AG04450 (cell line): ENCODE measurements at regions not wholly inside any gene's neighbourhood (a gene's known extent, or its start where the extent isn't known, plus 50 kb on each side); places are given as distances from the start of the nearest gene placed in this dataset.
A peak's percentile ranks its signal among the peaks of the same experiment; 100 is the strongest.
"Not testable (repeated sequence)": the region's sequence is repeated elsewhere in the genome, so short reads cannot be mapped to it uniquely, and the experiment has no call there.

ENCODE experiments used
- CTCF ChIA-PET: fragments of 300-600, 350-600 bp; formaldehyde crosslinking; extraction: SDS; loops from one replicate; lab custom pipeline; 2022; ENCODE audit warnings: antibody characterized with exemption, inconsistent platforms; lab: Charles Lee
- POLR2A ChIA-PET: fragments of 350-600 bp; formaldehyde crosslinking; extraction: SDS; loops from one replicate; lab custom pipeline; 2021; ENCODE audit warnings: antibody characterized with exemption, inconsistent platforms; lab: Yijun Ruan, JAX
- DNase-seq: peaks from one replicate; pipeline ENCODE4 v3.0.0-alpha.2; 2011; ENCODE audit warnings: low read depth, low spot score
- H3K27ac ChIP-seq: one replicate; pipeline ENCODE4 v1.5.1; 2012; ENCODE audit warnings: low read depth, low read length, control low read depth
- H3K27me3 ChIP-seq: one replicate; pipeline ENCODE4 v1.6.0; 2012; ENCODE audit warnings: low read length; ENCODE audit not compliant: control insufficient read depth, insufficient read depth
- H3K4me3 ChIP-seq: 2 replicates; pipeline ENCODE4 v1.5.1; 2011; ENCODE audit warnings: mild to moderate bottlenecking, low read depth, low read length, control low read depth
- H3K9me3 ChIP-seq: 2 replicates; pipeline ENCODE4 v1.5.1; 2012; ENCODE audit warnings: low read length; ENCODE audit not compliant: control insufficient read depth, insufficient read depth
- TF ChIP-seq, protein P1 (sequence below): IDR thresholded peaks from 2 replicates; pipeline ENCODE4 v1.5.1; 2011; ENCODE audit warnings: low read depth, low read length, control low read depth, inconsistent platforms

DNA sequence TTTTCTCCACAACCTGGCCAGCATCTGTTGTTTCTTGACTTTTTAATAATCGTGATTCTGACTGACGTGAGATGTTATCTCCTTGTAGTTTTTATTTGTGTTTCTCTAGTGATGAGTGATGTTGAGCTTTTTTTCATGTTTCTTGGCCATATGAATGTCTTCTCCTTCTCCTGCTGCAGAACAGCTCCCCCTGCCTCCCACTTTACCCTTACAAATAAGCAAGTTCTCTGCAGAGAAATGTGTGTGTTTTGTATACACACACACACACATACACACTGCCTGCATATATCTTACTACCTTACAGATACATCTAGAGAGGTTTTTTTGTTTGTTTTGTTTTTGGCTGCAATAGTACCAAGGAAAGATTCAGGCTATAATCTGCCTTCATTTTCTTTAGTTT, 88.7 kb upstream of the PHF24 start:
- TF ChIP-seq, protein P1, sequence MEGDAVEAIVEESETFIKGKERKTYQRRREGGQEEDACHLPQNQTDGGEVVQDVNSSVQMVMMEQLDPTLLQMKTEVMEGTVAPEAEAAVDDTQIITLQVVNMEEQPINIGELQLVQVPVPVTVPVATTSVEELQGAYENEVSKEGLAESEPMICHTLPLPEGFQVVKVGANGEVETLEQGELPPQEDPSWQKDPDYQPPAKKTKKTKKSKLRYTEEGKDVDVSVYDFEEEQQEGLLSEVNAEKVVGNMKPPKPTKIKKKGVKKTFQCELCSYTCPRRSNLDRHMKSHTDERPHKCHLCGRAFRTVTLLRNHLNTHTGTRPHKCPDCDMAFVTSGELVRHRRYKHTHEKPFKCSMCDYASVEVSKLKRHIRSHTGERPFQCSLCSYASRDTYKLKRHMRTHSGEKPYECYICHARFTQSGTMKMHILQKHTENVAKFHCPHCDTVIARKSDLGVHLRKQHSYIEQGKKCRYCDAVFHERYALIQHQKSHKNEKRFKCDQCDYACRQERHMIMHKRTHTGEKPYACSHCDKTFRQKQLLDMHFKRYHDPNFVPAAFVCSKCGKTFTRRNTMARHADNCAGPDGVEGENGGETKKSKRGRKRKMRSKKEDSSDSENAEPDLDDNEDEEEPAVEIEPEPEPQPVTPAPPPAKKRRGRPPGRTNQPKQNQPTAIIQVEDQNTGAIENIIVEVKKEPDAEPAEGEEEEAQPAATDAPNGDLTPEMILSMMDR: peak; percentile 44
- Histone ChIP-seq H3K27ac (no peak overlapping the region), H3K4me3 (no peak overlapping the region), H3K27me3 (peaks cover 2% of the 10 kb centered on the region), H3K9me3 (no peaks in the 10 kb centered on the region)
- DNase-seq: no peak
- CTCF ChIA-PET: no interaction called here
- POLR2A ChIA-PET: interaction anchor here (0.5 kb wide), 1 partner anchor 173 kb away, joined by 7 read pairs; no protein-coding TSS in a partner anchor

- DNase-seq: no peak
- TF ChIP-seq, protein P1: no peak
- Histone ChIP-seq H3K27ac (no peak overlapping the region), H3K27me3 (peaks cover 2% of the 10 kb centered on the region), H3K4me3 (no peak overlapping the region), H3K9me3 (no peaks in the 10 kb centered on the region)
- POLR2A ChIA-PET: no interaction called here
- CTCF ChIA-PET: interaction anchor here (1.2 kb wide), 1 partner anchor 107 kb away, joined by 3 read pairs; no protein-coding TSS in a partner anchor
Measured at GRCh38 chr9:34866614-34867013, 91.5 kb upstream of the PHF24 start.

DNA sequence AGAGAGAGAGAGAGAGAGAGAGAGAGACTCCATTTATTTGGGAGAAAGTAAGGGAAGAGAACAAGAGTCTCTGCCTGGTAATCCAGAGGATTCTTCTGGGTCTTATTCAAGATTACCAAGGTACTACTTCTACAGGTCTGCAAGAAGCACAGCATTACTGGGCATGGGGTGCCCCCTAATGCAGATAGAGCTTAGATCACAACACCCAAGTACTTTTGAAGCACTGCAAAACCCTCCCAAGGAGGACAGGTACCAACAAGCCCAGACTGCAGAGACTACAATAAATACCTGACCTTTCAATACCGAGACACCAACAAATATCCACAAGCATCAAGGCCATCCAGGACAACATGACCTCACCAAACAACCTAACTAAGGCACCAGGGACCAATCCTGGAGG, 94.7 kb upstream of the PHF24 start:
- CTCF ChIA-PET: no interaction called here
- TF ChIP-seq, protein P1: no peak
- H3K9me3 ChIP-seq: peaks cover 1% of the 10 kb centered on the region
- H3K4me3 ChIP-seq: no peak overlapping the region
- no peak for DNase-seq
- peaks cover 3% of the 10 kb centered on the region for H3K27me3 ChIP-seq
- H3K27ac ChIP-seq: no peak overlapping the region
- POLR2A ChIA-PET: no interaction called here

DNA sequence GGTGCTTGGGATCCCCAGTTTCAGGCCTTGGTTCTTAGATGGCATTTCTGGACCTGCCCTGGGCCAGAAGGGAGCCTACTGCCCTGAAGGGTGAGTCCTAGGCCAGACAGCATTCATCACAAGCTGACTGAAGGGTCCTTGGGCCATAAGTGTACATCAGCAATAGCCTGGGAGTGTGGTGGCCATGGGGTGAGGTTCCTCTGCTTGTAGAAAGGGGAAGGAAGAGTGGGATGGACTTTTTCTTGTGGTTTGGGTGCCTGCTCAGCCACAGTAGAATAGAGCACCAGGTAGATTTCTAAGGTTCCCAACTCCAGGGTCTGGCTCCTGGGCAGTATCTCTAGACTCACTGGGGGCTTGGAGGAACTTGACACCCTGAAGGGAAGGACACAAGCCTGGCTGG, 95.2 kb upstream of the PHF24 start:
- ChIA-PET CTCF (no interaction called here), POLR2A (no interaction called here)
- H3K9me3 ChIP-seq: peaks cover 5% of the 10 kb centered on the region
- peaks cover 8% of the 10 kb centered on the region for H3K27me3 ChIP-seq
- DNase-seq: no peak
- H3K4me3 ChIP-seq: no peak overlapping the region
- no peak overlapping the region for H3K27ac ChIP-seq
- TF ChIP-seq, protein P1: no peak

- CTCF ChIA-PET: no interaction called here
- POLR2A ChIA-PET: no interaction called here
- Histone ChIP-seq H3K27ac (no peak overlapping the region), H3K9me3 (peaks cover 5% of the 10 kb centered on the region), H3K4me3 (no peak overlapping the region), H3K27me3 (peaks cover 7% of the 10 kb centered on the region)
- TF ChIP-seq, protein P1: no peak
- no peak for DNase-seq
Measured at GRCh38 chr9:34862043-34862442, 96.0 kb upstream of the PHF24 start.

- H3K9me3 ChIP-seq, H3K4me3 ChIP-seq, CTCF ChIA-PET, POLR2A ChIA-PET, H3K27ac ChIP-seq, DNase-seq: not testable (repeated sequence)
- peaks cover 12% of the 10 kb centered on the region for H3K27me3 ChIP-seq
Measured at GRCh38 chr9:34855016-34855415, 103.1 kb upstream of the PHF24 start.
